ENCODE measurements at regions not wholly inside any gene's neighbourhood (a gene's known extent, or its start where the extent isn't known, plus 50 kb on each side); places are given as distances from the start of the nearest gene placed in this dataset.

DNA sequence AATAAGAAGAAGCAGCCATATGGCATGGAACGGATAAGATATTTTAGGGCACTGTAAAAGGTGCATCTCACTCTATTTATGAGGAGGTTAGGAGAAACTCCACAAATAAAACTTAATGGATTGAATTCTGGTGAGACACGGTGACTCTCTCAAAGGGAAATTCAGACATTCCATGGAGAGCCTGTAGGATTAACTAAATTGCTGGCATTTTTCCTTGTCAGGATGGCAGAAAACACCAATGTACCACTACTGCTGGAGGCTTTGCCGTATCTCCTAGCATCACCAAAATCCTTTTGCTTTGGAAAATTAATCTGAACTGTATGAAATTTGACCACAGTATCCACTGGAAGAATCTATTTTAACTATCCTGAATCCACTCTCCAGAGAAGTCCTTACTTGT is 79.3 kb downstream of the RBM43 start:
- TF ChIP-seq, protein P1, sequence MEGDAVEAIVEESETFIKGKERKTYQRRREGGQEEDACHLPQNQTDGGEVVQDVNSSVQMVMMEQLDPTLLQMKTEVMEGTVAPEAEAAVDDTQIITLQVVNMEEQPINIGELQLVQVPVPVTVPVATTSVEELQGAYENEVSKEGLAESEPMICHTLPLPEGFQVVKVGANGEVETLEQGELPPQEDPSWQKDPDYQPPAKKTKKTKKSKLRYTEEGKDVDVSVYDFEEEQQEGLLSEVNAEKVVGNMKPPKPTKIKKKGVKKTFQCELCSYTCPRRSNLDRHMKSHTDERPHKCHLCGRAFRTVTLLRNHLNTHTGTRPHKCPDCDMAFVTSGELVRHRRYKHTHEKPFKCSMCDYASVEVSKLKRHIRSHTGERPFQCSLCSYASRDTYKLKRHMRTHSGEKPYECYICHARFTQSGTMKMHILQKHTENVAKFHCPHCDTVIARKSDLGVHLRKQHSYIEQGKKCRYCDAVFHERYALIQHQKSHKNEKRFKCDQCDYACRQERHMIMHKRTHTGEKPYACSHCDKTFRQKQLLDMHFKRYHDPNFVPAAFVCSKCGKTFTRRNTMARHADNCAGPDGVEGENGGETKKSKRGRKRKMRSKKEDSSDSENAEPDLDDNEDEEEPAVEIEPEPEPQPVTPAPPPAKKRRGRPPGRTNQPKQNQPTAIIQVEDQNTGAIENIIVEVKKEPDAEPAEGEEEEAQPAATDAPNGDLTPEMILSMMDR (IDR thresholded peaks at IDR 0.05), result no peak
- no peak for TF ChIP-seq POLR2A (IDR thresholded peaks at IDR 0.05)

Data from esophagus squamous epithelium (tissue), 4 donors.